GM23248 (cell line): ENCODE measurements at regions not wholly inside any gene's neighbourhood (a gene's known extent, or its start where the extent isn't known, plus 50 kb on each side); places are given as distances from the start of the nearest gene placed in this dataset.

Experiments used
- EZH2 ChIP-seq: fragments of 200-600 bp; sonication (generic); IDR thresholded peaks from 2 replicates; pipeline ENCODE4 v1.6.1; 2018; ENCODE audit warnings: antibody characterized with exemption, mild to moderate bottlenecking; ENCODE audit not compliant: insufficient read depth, poor library complexity, severe bottlenecking
- EZH2phosphoT487 ChIP-seq: fragments of 200-600 bp; sonication (generic); IDR thresholded peaks from 2 replicates; pipeline ENCODE4 v1.6.1; 2018; ENCODE audit warnings: antibody characterized with exemption, moderate library complexity, mild to moderate bottlenecking, low read depth; ENCODE audit not compliant: insufficient read depth

- TF ChIP-seq EZH2, result no peak
- TF ChIP-seq EZH2phosphoT487, result no peak
These were observed 71.5 kb upstream of the DHX40 start for GRCh38 chr17:59493867-59494266.
